HG03469 (cell line): ENCODE measurements at regions not wholly inside any gene's neighbourhood (a gene's known extent, or its start where the extent isn't known, plus 50 kb on each side); places are given as distances from the start of the nearest gene placed in this dataset.
"Not testable (repeated sequence)": the region's sequence is repeated elsewhere in the genome, so short reads cannot be mapped to it uniquely, and the experiment has no call there.

ENCODE experiments used
- ATAC-seq: cut with Tn5 transposase; IDR thresholded peaks from one replicate; pipeline ENCODE4 v1.9.1; 2021; ENCODE audit warnings: mild to moderate bottlenecking, moderate library complexity, moderate number of reproducible peaks; ENCODE audit not compliant: unreplicated experiment

- ATAC-seq, result no peak
Observed at GRCh38 chr1:232364654-232365382, 265.1 kb downstream of the SIPA1L2 start.

DNA sequence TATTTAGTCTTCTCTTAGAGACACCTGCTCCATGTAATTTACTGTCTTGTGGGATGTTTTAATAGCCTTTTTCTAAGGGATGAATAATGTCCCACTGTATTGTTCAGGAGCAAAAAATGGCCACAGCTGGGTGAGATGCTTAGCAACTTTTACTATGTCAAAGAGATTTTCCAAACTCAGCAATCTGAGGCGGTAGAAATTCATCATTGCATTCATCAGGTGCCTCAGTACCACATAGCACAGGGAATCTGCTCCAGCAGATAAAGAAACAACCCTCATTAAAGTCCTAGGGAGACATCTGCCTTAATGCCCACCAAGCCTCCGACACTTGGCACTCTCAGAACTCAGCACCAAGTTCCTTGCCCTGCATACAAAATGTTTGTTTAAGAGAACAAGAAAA, 266.9 kb downstream of the SIPA1L2 start:
- ATAC-seq, result no peak

DNA sequence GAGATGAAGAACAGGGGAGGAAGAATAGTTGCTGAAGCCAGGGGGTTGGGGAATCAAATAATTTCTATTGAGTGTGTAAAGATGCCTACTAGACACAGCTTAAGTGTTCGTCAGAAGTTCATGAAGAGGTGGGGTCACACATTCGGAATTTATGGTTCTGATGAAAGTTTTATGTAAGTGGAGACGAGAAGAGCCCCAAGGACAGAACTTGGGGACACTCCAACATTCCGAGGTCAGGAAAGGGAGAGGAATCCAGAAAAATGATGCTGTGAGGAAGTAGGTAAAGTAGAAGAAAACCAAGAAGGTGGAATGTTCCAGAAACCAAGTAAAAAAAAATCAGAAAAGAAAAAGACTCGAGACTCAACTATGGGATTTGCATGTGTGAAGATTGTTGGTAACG, 272.5 kb downstream of the SIPA1L2 start:
- ATAC-seq, result no peak

DNA sequence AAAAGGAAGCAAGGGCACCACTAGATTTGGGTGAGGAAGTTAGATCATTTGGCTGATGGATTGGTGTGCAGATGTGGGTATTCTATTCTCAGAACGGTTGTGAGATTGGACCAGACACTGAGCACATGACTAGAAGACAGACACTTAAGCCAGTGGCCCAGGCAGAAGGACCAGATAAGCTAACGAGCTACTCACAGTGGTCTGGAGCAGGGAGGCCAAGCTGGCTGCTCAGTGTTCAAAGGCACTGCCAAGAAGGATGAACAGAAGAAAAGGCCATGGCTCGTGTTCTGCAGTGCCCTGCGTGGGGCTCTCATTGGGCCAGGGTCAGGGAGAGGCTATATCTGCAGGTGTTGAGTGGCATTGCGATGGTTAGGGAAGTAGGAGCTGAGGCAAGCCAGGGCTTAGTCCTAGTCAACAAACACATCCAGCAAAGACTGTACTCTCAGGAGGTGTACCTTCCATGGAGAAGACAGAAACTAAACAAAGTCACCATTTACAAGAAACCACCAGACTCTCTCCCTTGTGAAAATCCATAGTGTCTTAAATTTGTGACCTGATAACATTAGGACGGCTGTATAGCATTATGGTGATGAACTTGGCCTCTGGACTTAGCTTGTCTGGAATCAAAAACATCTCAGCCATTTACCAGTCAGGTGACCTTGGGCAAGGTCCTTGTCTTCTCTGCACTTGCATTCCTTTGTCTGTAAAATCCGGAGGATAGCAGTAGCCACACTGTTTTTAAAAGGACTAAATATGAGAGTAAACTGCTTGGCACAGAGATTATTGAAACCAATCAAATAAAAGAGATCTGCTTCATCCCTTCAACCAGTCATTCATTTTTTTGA, 274.5 kb downstream of the SIPA1L2 start:
- no peak for ATAC-seq

DNA sequence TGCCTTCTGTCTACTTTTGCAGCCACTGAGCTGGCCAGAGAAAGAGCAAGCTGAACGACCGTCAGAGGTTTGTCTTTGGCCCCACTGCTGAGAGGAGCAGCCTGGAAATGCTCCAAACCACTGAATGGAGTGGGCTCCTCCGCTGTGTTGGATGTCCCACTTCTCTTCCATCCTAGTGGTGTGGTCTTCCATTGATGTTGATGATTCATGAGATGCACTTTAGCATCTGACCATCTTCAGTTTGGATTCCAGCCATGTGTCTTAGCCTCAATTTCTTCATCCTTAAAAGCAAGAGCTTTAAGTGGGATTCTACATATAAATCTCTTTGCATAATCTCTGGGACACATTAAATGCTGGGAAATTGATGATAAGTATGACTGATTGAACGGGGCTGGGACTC, 276.9 kb downstream of the SIPA1L2 start:
- ATAC-seq, result no peak

GRCh38 chr1:232352366-232352765, 277.6 kb downstream of the SIPA1L2 start:
- no peak for ATAC-seq

DNA sequence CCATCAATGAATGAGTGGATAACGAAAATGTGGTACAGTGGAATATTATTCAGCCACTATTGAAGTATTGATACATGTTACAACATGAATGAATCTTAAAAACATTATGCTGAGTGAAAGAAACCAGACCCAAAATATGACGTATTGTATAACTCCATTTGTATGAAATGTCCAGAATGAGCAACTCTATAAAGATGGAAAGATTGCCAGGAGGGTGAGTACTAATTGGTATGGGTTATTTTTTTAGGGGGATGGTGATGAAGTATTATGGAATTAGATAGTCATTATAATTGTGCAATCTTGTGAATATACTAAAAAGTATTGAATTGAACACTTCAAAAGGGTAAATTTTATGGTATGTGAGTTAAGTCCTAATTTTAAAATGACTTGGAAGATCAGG, 278.6 kb downstream of the SIPA1L2 start:
- ATAC-seq, result no peak

- no peak for ATAC-seq
Observed at GRCh38 chr1:232346844-232347243, 283.1 kb downstream of the SIPA1L2 start.

GRCh38 chr1:232344791-232345399, 285.0 kb downstream of the SIPA1L2 start:
- ATAC-seq, result no peak

DNA sequence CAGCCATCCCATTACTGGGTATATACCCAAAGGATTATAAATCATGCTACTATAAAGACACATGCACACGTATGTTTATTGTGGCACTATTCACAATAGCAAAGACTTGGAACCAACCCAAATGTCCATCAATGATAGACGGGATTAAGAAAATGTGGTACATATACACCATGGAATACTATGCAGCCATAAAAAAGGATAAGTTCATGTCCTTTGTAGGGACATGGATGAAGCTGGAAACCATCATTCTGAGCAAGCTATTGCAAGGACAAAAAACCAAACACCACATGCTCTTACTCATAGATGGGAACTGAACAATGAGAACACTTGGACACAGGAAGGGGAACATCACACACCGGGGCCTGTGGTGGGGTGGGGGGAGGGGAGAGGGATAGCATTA, 285.7 kb downstream of the SIPA1L2 start:
- ATAC-seq, result not testable (repeated sequence)

DNA sequence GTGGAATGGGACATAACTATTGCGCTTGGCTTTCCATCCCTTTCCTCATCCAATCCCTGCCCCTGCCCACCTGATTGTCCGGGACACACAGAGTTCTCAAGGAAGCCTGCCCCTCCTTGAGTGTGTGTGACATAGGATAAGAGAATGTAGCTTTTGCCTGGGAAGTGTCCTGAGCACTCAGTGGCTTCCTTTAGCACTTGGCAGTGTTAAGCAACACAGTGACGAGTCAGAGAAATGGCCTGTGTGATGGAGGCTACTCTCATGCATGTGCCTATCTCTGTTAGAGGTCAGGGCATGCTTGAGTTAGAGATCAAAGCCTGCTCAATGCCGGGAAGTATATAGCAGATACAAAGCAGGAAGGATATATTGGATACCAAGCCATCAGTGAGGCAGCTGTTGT, 289.5 kb downstream of the SIPA1L2 start:
- no peak for ATAC-seq

- ATAC-seq, result no peak
Observed at GRCh38 chr1:232339073-232339472, 290.9 kb downstream of the SIPA1L2 start.

DNA sequence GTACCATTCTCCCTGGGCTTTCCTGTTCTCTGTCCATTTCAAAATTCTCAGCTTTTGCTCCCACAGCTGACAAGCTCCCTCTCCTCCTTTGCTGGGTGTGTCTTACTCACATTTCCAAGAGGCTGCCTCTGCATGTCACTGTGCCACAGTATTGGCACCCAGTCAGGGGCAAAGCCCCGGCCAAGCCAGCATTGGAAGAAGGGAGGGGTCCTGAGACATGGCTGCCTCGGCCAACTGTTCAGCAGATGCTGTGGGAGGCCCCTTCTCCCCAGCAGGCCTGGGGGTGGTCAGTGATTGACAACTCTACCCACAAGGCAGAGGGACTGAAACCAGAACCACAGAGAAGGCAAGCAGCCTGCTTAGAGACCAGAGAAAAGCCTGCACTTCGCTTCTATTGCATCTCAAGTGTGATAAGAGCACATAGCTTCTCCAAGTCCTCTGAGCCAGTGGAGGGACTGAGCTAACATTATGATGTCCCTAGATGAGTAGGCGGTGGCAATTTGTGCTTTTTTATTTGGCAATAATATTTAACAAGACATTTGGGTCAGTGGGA, 294.1 kb downstream of the SIPA1L2 start:
- no peak for ATAC-seq

- no peak for ATAC-seq
Observed at GRCh38 chr1:232335261-232335660, 294.7 kb downstream of the SIPA1L2 start.

- ATAC-seq, result no peak
Observed at GRCh38 chr1:232334811-232335210, 295.1 kb downstream of the SIPA1L2 start.

GRCh38 chr1:232334246-232334645, 295.7 kb downstream of the SIPA1L2 start:
- ATAC-seq, result no peak

GRCh38 chr1:232333419-232333767, 296.5 kb downstream of the SIPA1L2 start:
- no peak for ATAC-seq

DNA sequence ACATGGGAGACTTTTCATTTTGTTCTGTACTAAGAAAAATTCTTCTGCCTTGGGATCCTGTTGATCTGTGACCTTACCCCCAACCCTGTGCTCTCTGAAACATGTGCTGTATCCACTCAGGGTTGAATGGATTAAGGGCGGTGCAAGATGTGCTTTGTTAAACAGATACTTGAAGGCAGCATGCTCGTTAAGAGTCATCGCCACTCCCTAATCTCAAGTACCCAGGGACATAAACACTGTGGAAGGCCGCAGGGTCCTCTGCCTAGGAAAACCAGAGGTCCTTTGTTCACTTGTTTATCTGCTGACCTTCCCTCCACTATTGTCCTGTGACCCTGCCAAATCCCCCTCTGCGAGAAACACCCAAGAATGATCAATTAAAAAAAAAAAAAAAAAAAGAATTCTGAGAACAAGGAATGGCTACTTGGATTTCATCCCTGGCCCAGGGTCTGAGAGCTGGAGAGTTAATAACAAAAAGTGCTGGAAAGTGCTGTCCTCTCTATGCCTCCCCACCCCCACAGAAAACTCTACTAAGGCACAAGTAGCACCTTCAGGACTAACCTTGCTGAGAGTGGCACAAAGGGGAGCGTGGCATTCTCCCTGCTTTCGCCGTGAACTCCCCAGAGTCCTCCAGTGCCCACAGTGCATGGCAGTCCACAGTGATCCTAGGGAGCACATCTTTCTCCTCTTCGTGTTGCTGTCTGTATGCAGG, 297.1 kb downstream of the SIPA1L2 start:
- not testable (repeated sequence) for ATAC-seq

- no peak for ATAC-seq
Observed at GRCh38 chr1:232329103-232329813, 300.7 kb downstream of the SIPA1L2 start.

DNA sequence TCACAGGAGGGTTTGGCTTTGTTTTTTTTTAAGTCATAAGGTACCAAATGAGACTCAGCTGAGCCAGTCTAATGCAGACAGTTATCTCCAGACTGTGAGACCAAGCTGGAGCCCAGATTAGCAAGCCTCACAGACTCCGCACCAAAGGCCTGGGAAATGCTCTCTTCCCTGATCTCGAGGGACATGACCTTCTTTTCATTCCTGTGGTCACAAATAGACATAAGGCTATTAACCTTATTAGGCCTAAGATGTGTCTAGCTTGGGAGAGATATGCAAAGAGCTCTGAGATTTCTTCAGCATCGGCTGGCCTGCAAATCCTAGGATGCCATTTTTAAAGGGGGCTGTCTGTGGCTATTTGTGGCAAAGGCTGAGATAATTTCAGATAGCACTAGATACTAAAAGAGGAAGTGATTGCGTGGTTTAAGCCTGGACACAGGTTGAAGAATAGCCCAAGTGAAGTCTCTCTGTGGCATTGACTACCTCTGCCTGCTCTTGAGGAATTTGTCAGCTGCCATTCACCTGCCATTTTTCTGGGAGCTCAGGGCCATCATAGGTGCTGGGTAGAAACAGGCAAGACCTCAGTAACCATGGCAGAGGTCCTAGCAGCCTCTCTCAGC, 301.3 kb downstream of the SIPA1L2 start:
- ATAC-seq, result no peak
